ENCODE measurements at regions not wholly inside any gene's neighbourhood (a gene's known extent, or its start where the extent isn't known, plus 50 kb on each side); places are given as distances from the start of the nearest gene placed in this dataset.

DNA sequence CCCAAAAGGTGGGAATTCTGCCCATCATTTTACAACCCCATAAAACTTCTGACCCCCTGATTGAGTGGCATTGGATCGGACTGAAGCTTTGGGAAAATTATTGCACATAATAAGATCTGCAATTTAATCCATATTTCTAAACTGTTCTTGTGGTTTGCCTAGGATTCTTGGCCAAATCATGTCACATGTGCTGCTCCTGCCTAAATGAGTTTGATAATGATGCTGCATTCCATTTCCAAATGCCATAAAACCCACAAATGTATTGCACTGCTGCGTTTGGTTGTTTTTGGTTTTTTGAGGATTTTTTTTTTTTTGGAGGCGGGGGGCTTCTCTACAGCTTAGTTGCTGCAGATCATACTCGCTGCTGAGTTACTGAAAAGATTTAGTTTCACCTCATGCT lies 153.6 kb downstream of the QDPR start:
- Histone ChIP-seq H3K9ac (ENCODE audit: control insufficient read depth, extremely low read depth, insufficient read depth, low read length) (no peak overlapping the region), H3K4me3 (ENCODE audit: control insufficient read depth in 2 of 3, extremely low read depth in 1 of 3, insufficient read depth in 2 of 3, low read depth in 1 of 3, low read length in 3 of 3) (no peak overlapping the region), H3K4me1 (ENCODE audit: control insufficient read depth, extremely low read depth, insufficient read depth, low read length) (no peaks in the 10 kb centered on the region), H2AFZ (ENCODE audit: control insufficient read depth, low read length) (no peak overlapping the region), H3K9me3 (ENCODE audit: control insufficient read depth, low read depth, low read length) (no peaks in the 10 kb centered on the region), H3K9me1 (ENCODE audit: control insufficient read depth, extremely low read depth, insufficient read depth, low read length) (no peaks in the 10 kb centered on the region), H3K4me2 (ENCODE audit: control insufficient read depth, extremely low read depth, insufficient read depth, low read depth, low read length) (no peak overlapping the region), H3K79me2 (ENCODE audit: control insufficient read depth, insufficient read depth, low read length) (no peaks in the 10 kb centered on the region), H3K27me3 (ENCODE audit: control insufficient read depth, extremely low read depth, insufficient read depth, low read length) (no peaks in the 10 kb centered on the region), H3K36me3 (ENCODE audit: control insufficient read depth in 2 of 2, extremely low read depth in 1 of 2, insufficient read depth in 2 of 2, low read length in 2 of 2) (no peaks in the 10 kb centered on the region), H3K27ac (ENCODE audit: control insufficient read depth, insufficient read depth, low read length) (no peak overlapping the region), H4K20me1 (ENCODE audit: control insufficient read depth, extremely low read depth, insufficient read depth, low read length) (no peaks in the 10 kb centered on the region)
- no peak for TF ChIP-seq EZH2 (IDR thresholded peaks at IDR 0.05; ENCODE audit: low read length)
- TF ChIP-seq, protein P1, sequence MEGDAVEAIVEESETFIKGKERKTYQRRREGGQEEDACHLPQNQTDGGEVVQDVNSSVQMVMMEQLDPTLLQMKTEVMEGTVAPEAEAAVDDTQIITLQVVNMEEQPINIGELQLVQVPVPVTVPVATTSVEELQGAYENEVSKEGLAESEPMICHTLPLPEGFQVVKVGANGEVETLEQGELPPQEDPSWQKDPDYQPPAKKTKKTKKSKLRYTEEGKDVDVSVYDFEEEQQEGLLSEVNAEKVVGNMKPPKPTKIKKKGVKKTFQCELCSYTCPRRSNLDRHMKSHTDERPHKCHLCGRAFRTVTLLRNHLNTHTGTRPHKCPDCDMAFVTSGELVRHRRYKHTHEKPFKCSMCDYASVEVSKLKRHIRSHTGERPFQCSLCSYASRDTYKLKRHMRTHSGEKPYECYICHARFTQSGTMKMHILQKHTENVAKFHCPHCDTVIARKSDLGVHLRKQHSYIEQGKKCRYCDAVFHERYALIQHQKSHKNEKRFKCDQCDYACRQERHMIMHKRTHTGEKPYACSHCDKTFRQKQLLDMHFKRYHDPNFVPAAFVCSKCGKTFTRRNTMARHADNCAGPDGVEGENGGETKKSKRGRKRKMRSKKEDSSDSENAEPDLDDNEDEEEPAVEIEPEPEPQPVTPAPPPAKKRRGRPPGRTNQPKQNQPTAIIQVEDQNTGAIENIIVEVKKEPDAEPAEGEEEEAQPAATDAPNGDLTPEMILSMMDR (optimal IDR thresholded peaks at IDR 0.05 in 1 of 3, IDR thresholded peaks at IDR 0.05 in 1 of 3, conservative IDR thresholded peaks at IDR 0.05 in 1 of 3; ENCODE audit: extremely low read depth in 1 of 3, insufficient read depth in 2 of 3, low read length in 3 of 3): no peak
- DNase-seq (ENCODE audit: low read depth, low spot score): no peak
- dilution Hi-C loops (cut with MboI; ENCODE audit: extremely low pct_ligation_motif_present, low sequenced_read_pairs): no loop called here
- no peak for FAIRE-seq

DNA sequence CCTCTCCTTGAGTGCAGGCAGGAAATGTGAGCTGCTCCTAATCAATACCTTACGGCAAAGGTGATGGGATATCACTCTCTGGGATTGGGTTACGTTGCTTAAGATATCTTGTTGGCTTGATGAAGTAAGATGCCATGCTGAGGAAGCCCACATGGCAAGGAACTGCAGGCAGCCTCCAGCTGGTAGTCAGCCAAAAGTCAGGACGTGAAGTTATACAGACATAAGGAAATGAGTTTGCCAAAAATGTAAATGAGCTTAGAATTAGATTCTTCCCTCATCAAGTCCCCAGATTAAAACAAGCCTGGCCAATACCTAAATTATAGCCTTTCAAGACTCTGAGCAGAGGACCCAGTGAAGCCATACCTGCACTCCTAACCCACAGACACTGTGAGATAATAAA lies 155.0 kb downstream of the QDPR start:
- no peak overlapping the region for H3K27ac ChIP-seq (ENCODE audit: control insufficient read depth, insufficient read depth, low read length)
- no peak for TF ChIP-seq EZH2 (IDR thresholded peaks at IDR 0.05; ENCODE audit: low read length)
- TF ChIP-seq, protein P1 (optimal IDR thresholded peaks at IDR 0.05 in 1 of 3, IDR thresholded peaks at IDR 0.05 in 1 of 3, conservative IDR thresholded peaks at IDR 0.05 in 1 of 3; ENCODE audit: extremely low read depth in 1 of 3, insufficient read depth in 2 of 3, low read length in 3 of 3): no peak
- dilution Hi-C loops (cut with MboI; ENCODE audit: extremely low pct_ligation_motif_present, low sequenced_read_pairs): no loop called here

More for the DNA sequence above, 155.0 kb downstream of the QDPR start:
- Histone ChIP-seq H3K27me3 (ENCODE audit: control insufficient read depth, extremely low read depth, insufficient read depth, low read length) (no peaks in the 10 kb centered on the region), H3K9ac (ENCODE audit: control insufficient read depth, extremely low read depth, insufficient read depth, low read length) (no peak overlapping the region), H2AFZ (ENCODE audit: control insufficient read depth, low read length) (no peak overlapping the region), H3K4me3 (ENCODE audit: control insufficient read depth in 2 of 3, extremely low read depth in 1 of 3, insufficient read depth in 2 of 3, low read depth in 1 of 3, low read length in 3 of 3) (no peak overlapping the region), H3K79me2 (ENCODE audit: control insufficient read depth, insufficient read depth, low read length) (no peaks in the 10 kb centered on the region), H3K36me3 (ENCODE audit: control insufficient read depth in 2 of 2, extremely low read depth in 1 of 2, insufficient read depth in 2 of 2, low read length in 2 of 2) (no peaks in the 10 kb centered on the region), H4K20me1 (ENCODE audit: control insufficient read depth, extremely low read depth, insufficient read depth, low read length) (no peaks in the 10 kb centered on the region), H3K9me1 (ENCODE audit: control insufficient read depth, extremely low read depth, insufficient read depth, low read length) (no peaks in the 10 kb centered on the region), H3K4me2 (ENCODE audit: control insufficient read depth, extremely low read depth, insufficient read depth, low read depth, low read length) (no peak overlapping the region), H3K4me1 (ENCODE audit: control insufficient read depth, extremely low read depth, insufficient read depth, low read length) (no peaks in the 10 kb centered on the region), H3K9me3 (ENCODE audit: control insufficient read depth, low read depth, low read length) (no peaks in the 10 kb centered on the region)
- DNase-seq (ENCODE audit: low read depth, low spot score) (no peak), FAIRE-seq (no peak)

Measured in keratinocyte (primary cell).